ENCODE measurements at regions not wholly inside any gene's neighbourhood (a gene's known extent, or its start where the extent isn't known, plus 50 kb on each side); places are given as distances from the start of the nearest gene placed in this dataset.

- Histone ChIP-seq H3K9ac (ENCODE audit: low read depth, low read length) (no peak overlapping the region), H3K4me3 (ENCODE audit: low read depth in 1 of 2, low read length in 2 of 2) (no peak overlapping the region), H3K4me1 (ENCODE audit: insufficient read depth, low read length) (no peaks in the 10 kb centered on the region), H3K9me3 (ENCODE audit: insufficient read depth, low read length, severe bottlenecking) (no peaks in the 10 kb centered on the region), H4K20me1 (ENCODE audit: insufficient read depth, low read length) (no peaks in the 10 kb centered on the region), H3K27me3 (ENCODE audit: insufficient read depth, low read length, poor library complexity) (no peaks in the 10 kb centered on the region), H3K4me2 (ENCODE audit: insufficient read depth, low read length) (no peak overlapping the region), H3K27ac (ENCODE audit: low read length) (no peak overlapping the region), H3K36me3 (ENCODE audit: insufficient read depth, low read length) (no peaks in the 10 kb centered on the region), H2AFZ (ENCODE audit: low read depth, low read length) (no peak overlapping the region), H3K79me2 (ENCODE audit: insufficient read depth, low read length) (no peaks in the 10 kb centered on the region)
- no peak for ATAC-seq (ENCODE audit: insufficient read depth, low read depth)
- TF ChIP-seq EZH2 (IDR thresholded peaks at IDR 0.05; ENCODE audit: borderline replicate concordance, low read depth, low read length, severe bottlenecking) = no peak
- TF ChIP-seq CTCF (IDR thresholded peaks at IDR 0.05; ENCODE audit: borderline replicate concordance, extremely low read depth, low read length, poor library complexity, severe bottlenecking) = no peak
- no peak for DNase-seq
These were observed 312.5 kb upstream of the CTNNB1 start for GRCh38 chr3:40886660-40887425.

GRCh38 chr3:40891186-40891585 is 308.1 kb upstream of the CTNNB1 start:
- H3K4me2 ChIP-seq (ENCODE audit: insufficient read depth, low read length) = no peak overlapping the region
- no peak overlapping the region for H2AFZ ChIP-seq (ENCODE audit: low read depth, low read length)
- DNase-seq (no peak), ATAC-seq (ENCODE audit: insufficient read depth, low read depth) (no peak)
- no peaks in the 10 kb centered on the region for H3K4me1 ChIP-seq (ENCODE audit: insufficient read depth, low read length)
- no peak overlapping the region for H3K4me3 ChIP-seq (ENCODE audit: low read depth in 1 of 2, low read length in 2 of 2)
- H3K36me3 ChIP-seq (ENCODE audit: insufficient read depth, low read length) = no peaks in the 10 kb centered on the region
- no peaks in the 10 kb centered on the region for H3K27me3 ChIP-seq (ENCODE audit: insufficient read depth, low read length, poor library complexity)
- H4K20me1 ChIP-seq (ENCODE audit: insufficient read depth, low read length) = no peaks in the 10 kb centered on the region
- TF ChIP-seq EZH2 (IDR thresholded peaks at IDR 0.05; ENCODE audit: borderline replicate concordance, low read depth, low read length, severe bottlenecking) (no peak), CTCF (IDR thresholded peaks at IDR 0.05; ENCODE audit: borderline replicate concordance, extremely low read depth, low read length, poor library complexity, severe bottlenecking) (no peak)
- H3K27ac ChIP-seq (ENCODE audit: low read length) = no peak overlapping the region
- H3K9ac ChIP-seq (ENCODE audit: low read depth, low read length) = no peak overlapping the region
- no peaks in the 10 kb centered on the region for H3K9me3 ChIP-seq (ENCODE audit: insufficient read depth, low read length, severe bottlenecking)
- H3K79me2 ChIP-seq (ENCODE audit: insufficient read depth, low read length) = no peaks in the 10 kb centered on the region

- TF ChIP-seq EZH2 (IDR thresholded peaks at IDR 0.05; ENCODE audit: borderline replicate concordance, low read depth, low read length, severe bottlenecking) (no peak), CTCF (IDR thresholded peaks at IDR 0.05; ENCODE audit: borderline replicate concordance, extremely low read depth, low read length, poor library complexity, severe bottlenecking) (no peak)
- Histone ChIP-seq H3K36me3 (ENCODE audit: insufficient read depth, low read length) (no peaks in the 10 kb centered on the region), H3K79me2 (ENCODE audit: insufficient read depth, low read length) (no peaks in the 10 kb centered on the region), H3K27me3 (ENCODE audit: insufficient read depth, low read length, poor library complexity) (no peaks in the 10 kb centered on the region), H3K9me3 (ENCODE audit: insufficient read depth, low read length, severe bottlenecking) (no peaks in the 10 kb centered on the region), H4K20me1 (ENCODE audit: insufficient read depth, low read length) (no peaks in the 10 kb centered on the region), H3K27ac (ENCODE audit: low read length) (no peak overlapping the region), H2AFZ (ENCODE audit: low read depth, low read length) (no peak overlapping the region), H3K4me2 (ENCODE audit: insufficient read depth, low read length) (no peak overlapping the region), H3K4me1 (ENCODE audit: insufficient read depth, low read length) (no peaks in the 10 kb centered on the region), H3K4me3 (ENCODE audit: low read depth in 1 of 2, low read length in 2 of 2) (no peak overlapping the region), H3K9ac (ENCODE audit: low read depth, low read length) (no peak overlapping the region)
- DNase-seq (no peak), ATAC-seq (ENCODE audit: insufficient read depth, low read depth) (no peak)
These were observed 304.2 kb upstream of the CTNNB1 start for GRCh38 chr3:40895109-40895508.

Measured in DND-41 (cell line).